ENCODE measurements at regions not wholly inside any gene's neighbourhood (a gene's known extent, or its start where the extent isn't known, plus 50 kb on each side); places are given as distances from the start of the nearest gene placed in this dataset.

DNA sequence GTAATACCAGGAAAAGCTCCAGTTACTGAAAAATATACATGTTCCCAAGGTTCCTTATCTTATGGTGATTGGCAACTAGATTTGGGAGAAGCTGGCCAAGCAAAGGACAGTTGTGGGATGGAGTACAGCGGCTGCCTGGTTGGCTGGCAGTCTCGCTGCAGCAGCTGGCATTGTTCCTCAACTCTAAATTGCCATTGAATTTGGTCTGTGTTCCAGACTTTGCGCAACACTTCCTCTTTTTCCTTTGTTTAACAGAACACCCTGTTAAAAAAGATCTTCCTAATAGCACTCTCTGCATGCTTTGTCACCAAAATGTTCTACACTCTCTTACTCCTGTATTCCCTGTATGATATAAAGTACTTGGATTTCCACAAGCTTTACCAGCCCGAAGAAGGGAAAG, 420.6 kb upstream of the RBMS3 start (continued):
- TF ChIP-seq, protein P1, sequence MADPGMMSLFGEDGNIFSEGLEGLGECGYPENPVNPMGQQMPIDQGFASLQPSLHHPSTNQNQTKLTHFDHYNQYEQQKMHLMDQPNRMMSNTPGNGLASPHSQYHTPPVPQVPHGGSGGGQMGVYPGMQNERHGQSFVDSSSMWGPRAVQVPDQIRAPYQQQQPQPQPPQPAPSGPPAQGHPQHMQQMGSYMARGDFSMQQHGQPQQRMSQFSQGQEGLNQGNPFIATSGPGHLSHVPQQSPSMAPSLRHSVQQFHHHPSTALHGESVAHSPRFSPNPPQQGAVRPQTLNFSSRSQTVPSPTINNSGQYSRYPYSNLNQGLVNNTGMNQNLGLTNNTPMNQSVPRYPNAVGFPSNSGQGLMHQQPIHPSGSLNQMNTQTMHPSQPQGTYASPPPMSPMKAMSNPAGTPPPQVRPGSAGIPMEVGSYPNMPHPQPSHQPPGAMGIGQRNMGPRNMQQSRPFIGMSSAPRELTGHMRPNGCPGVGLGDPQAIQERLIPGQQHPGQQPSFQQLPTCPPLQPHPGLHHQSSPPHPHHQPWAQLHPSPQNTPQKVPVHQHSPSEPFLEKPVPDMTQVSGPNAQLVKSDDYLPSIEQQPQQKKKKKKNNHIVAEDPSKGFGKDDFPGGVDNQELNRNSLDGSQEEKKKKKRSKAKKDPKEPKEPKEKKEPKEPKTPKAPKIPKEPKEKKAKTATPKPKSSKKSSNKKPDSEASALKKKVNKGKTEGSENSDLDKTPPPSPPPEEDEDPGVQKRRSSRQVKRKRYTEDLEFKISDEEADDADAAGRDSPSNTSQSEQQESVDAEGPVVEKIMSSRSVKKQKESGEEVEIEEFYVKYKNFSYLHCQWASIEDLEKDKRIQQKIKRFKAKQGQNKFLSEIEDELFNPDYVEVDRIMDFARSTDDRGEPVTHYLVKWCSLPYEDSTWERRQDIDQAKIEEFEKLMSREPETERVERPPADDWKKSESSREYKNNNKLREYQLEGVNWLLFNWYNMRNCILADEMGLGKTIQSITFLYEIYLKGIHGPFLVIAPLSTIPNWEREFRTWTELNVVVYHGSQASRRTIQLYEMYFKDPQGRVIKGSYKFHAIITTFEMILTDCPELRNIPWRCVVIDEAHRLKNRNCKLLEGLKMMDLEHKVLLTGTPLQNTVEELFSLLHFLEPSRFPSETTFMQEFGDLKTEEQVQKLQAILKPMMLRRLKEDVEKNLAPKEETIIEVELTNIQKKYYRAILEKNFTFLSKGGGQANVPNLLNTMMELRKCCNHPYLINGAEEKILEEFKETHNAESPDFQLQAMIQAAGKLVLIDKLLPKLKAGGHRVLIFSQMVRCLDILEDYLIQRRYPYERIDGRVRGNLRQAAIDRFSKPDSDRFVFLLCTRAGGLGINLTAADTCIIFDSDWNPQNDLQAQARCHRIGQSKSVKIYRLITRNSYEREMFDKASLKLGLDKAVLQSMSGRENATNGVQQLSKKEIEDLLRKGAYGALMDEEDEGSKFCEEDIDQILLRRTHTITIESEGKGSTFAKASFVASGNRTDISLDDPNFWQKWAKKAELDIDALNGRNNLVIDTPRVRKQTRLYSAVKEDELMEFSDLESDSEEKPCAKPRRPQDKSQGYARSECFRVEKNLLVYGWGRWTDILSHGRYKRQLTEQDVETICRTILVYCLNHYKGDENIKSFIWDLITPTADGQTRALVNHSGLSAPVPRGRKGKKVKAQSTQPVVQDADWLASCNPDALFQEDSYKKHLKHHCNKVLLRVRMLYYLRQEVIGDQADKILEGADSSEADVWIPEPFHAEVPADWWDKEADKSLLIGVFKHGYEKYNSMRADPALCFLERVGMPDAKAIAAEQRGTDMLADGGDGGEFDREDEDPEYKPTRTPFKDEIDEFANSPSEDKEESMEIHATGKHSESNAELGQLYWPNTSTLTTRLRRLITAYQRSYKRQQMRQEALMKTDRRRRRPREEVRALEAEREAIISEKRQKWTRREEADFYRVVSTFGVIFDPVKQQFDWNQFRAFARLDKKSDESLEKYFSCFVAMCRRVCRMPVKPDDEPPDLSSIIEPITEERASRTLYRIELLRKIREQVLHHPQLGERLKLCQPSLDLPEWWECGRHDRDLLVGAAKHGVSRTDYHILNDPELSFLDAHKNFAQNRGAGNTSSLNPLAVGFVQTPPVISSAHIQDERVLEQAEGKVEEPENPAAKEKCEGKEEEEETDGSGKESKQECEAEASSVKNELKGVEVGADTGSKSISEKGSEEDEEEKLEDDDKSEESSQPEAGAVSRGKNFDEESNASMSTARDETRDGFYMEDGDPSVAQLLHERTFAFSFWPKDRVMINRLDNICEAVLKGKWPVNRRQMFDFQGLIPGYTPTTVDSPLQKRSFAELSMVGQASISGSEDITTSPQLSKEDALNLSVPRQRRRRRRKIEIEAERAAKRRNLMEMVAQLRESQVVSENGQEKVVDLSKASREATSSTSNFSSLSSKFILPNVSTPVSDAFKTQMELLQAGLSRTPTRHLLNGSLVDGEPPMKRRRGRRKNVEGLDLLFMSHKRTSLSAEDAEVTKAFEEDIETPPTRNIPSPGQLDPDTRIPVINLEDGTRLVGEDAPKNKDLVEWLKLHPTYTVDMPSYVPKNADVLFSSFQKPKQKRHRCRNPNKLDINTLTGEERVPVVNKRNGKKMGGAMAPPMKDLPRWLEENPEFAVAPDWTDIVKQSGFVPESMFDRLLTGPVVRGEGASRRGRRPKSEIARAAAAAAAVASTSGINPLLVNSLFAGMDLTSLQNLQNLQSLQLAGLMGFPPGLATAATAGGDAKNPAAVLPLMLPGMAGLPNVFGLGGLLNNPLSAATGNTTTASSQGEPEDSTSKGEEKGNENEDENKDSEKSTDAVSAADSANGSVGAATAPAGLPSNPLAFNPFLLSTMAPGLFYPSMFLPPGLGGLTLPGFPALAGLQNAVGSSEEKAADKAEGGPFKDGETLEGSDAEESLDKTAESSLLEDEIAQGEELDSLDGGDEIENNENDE (IDR thresholded peaks at IDR 0.05; ENCODE audit: insufficient replicate concordance, low read length) = no peak

All from H1 (cell line).